Endothelial cell of umbilical vein (primary cell): ENCODE measurements at regions not wholly inside any gene's neighbourhood (a gene's known extent, or its start where the extent isn't known, plus 50 kb on each side); places are given as distances from the start of the nearest gene placed in this dataset.

Experiments
- BruUV-seq: library from RNA; stranded (reverse); fragments of 400-500 nt; replicated peaks from 2 replicates; lab custom pipeline; 2021; lab: Mats Ljungman, UMichigan
- CTCF ChIA-PET: fragments of 300-600, 350-600 bp; sonication (Branson Sonifier 250); formaldehyde crosslinking; loops from one replicate; lab custom pipeline; 2021; ENCODE audit warnings: antibody characterized with exemption, inconsistent platforms; lab: Charles Lee
- POLR2A ChIA-PET: fragments of 300-600, 350-600 bp; sonication (Branson Sonifier 250); formaldehyde crosslinking; loops from one replicate; lab custom pipeline; 2021; ENCODE audit warnings: antibody characterized with exemption, inconsistent platforms; lab: Charles Lee
- DNase-seq: peaks from one replicate; pipeline ENCODE4 v3.0.0-alpha.2; 2011; ENCODE audit warnings: low read depth, low spot score
- FAIRE-seq: peaks from 2 replicates; lab custom pipeline; 2011; peaks lifted over from hg19 to GRCh38; lab: Jason Lieb, UNC
- H2AFZ ChIP-seq: 2 replicates; pipeline ENCODE4 v1.6.0; 2012; ENCODE audit warnings: low read depth, low read length, control low read depth, inconsistent platforms
- H3K27ac ChIP-seq: 2 replicates; pipeline ENCODE4 v1.5.1; 2011; ENCODE audit warnings: low read depth, mild to moderate bottlenecking, control low read depth, low read length, moderate library complexity; ENCODE audit not compliant: insufficient read depth
- H3K27me3 ChIP-seq, 2 experiments: 2 replicates each; pipeline versions ENCODE4 v1.6.0 to v1.6.1; 2011; ENCODE audit warnings: low read length in 2 of 2, mixed read lengths in 1 of 2; ENCODE audit not compliant: control insufficient read depth in 2 of 2, insufficient read depth in 2 of 2
- H3K36me3 ChIP-seq, 2 experiments: 2 replicates in 1 of 2; 3 replicates in 1 of 2; pipeline ENCODE4 v1.5.1; 2011; ENCODE audit warnings: low read length in 2 of 2, mild to moderate bottlenecking in 1 of 2, moderate library complexity in 1 of 2; ENCODE audit not compliant: control insufficient read depth in 2 of 2, insufficient read depth in 2 of 2; ENCODE audit errors: extremely low read depth in 1 of 2
- H3K4me1 ChIP-seq: 3 replicates; pipeline ENCODE4 v1.5.1; 2011; ENCODE audit warnings: mild to moderate bottlenecking, low read length; ENCODE audit not compliant: control insufficient read depth, insufficient read depth; ENCODE audit errors: extremely low read depth
- H3K4me2 ChIP-seq: 2 replicates; pipeline ENCODE4 v1.6.1; 2011; ENCODE audit warnings: low read length, control low read depth, mixed read lengths; ENCODE audit not compliant: insufficient read depth
- H3K4me3 ChIP-seq, 3 experiments: fragments of 200-600 bp in 1 of 3; sonication (generic), shearing (Covaris generic) in 1 of 3; replicated peaks in 1 of 3; 2 replicates each; pipeline ENCODE4 v1.5.1; 2011 to 2016; ENCODE audit warnings: control low read depth in 3 of 3, low read length in 3 of 3, mild to moderate bottlenecking in 2 of 3, inconsistent platforms in 1 of 3, low read depth in 1 of 3, moderate library complexity in 1 of 3; ENCODE audit not compliant: insufficient read depth in 1 of 3
- H3K79me2 ChIP-seq: 2 replicates; pipeline ENCODE4 v1.6.0; 2012; ENCODE audit warnings: low read length, inconsistent platforms; ENCODE audit not compliant: control insufficient read depth, insufficient read depth
- H3K9ac ChIP-seq: replicated peaks from 2 replicates; pipeline ENCODE3; 2011; ENCODE audit warnings: low read length, control low read depth; ENCODE audit not compliant: insufficient read depth; ENCODE audit errors: extremely low read depth
- H3K9me1 ChIP-seq: replicated peaks from 3 replicates; pipeline ENCODE4 v1.6.0; 2011; ENCODE audit warnings: mild to moderate bottlenecking, low read length; ENCODE audit not compliant: control insufficient read depth, insufficient read depth; ENCODE audit errors: extremely low read depth
- H3K9me3 ChIP-seq: replicated peaks from 2 replicates; pipeline ENCODE4 v1.5.1; 2012; ENCODE audit warnings: low read length, inconsistent platforms; ENCODE audit not compliant: control insufficient read depth, insufficient read depth
- H4K20me1 ChIP-seq: replicated peaks from 2 replicates; pipeline ENCODE3; 2011; ENCODE audit warnings: mild to moderate bottlenecking, low read length; ENCODE audit not compliant: control insufficient read depth, insufficient read depth; ENCODE audit errors: extremely low read depth
- EZH2 ChIP-seq: IDR thresholded peaks from 2 replicates; pipeline ENCODE4 v1.6.1; 2012; ENCODE audit warnings: borderline replicate concordance, low read depth, mild to moderate bottlenecking, moderate library complexity, low read length, inconsistent platforms; ENCODE audit not compliant: severe bottlenecking
- FOS ChIP-seq: IDR thresholded peaks from 2 replicates; pipeline ENCODE4 v1.6.1; 2011; ENCODE audit warnings: mild to moderate bottlenecking, low read length, moderate library complexity, borderline replicate concordance; ENCODE audit not compliant: insufficient read depth
- GATA2 ChIP-seq: IDR thresholded peaks from 2 replicates; pipeline ENCODE4 v1.7.0; 2011; ENCODE audit warnings: low read depth, mild to moderate bottlenecking, moderate library complexity, mixed read lengths, low read length; ENCODE audit not compliant: insufficient read length, insufficient read depth
- JUN ChIP-seq: IDR thresholded peaks from 2 replicates; pipeline ENCODE4 v1.6.1; 2011; ENCODE audit warnings: borderline replicate concordance, low read depth; ENCODE audit not compliant: insufficient read length, insufficient read depth
- MYC ChIP-seq: IDR thresholded peaks from one replicate; pipeline ENCODE4 v1.6.1; 2011; ENCODE audit warnings: mild to moderate bottlenecking, low read depth, low read length
- POLR2A ChIP-seq: IDR thresholded peaks from 2 replicates; pipeline ENCODE4 v1.6.1; 2012; ENCODE audit warnings: low read depth, mild to moderate bottlenecking, control low read depth, low read length
- POLR2AphosphoS5 ChIP-seq: IDR thresholded peaks from 2 replicates; pipeline ENCODE4 v1.6.1; 2012; ENCODE audit warnings: low read depth, mild to moderate bottlenecking, control low read depth, low read length, moderate library complexity; ENCODE audit not compliant: insufficient read depth
- dilution Hi-C: fragments of 300-500 bp; cut with MboI; formaldehyde crosslinking; loops from one replicate; pipeline ENCODE4 v1.15.0; 2019; ENCODE audit warnings: low sequenced_read_pairs; ENCODE audit not compliant: extremely low pct_ligation_motif_present
- intact Hi-C: fragments of 100-400 bp; cut with micrococcal nuclease; formaldehyde crosslinking; loops from one replicate; pipeline ENCODE4 v1.10.0; 2022
- TF ChIP-seq, protein P1 (sequence below), 2 donors: IDR thresholded peaks; 1 replicate in 1 of 2; 2 replicates in 1 of 2; pipeline ENCODE4 v1.5.1; 2011; ENCODE audit warnings: low read length in 2 of 2, mild to moderate bottlenecking in 2 of 2, moderate library complexity in 2 of 2, control low read depth in 1 of 2, inconsistent platforms in 1 of 2, low read depth in 1 of 2; ENCODE audit not compliant: insufficient read depth in 1 of 2; ENCODE audit errors: extremely low read depth in 1 of 2
- TF ChIP-seq, protein P2 (sequence below): IDR thresholded peaks from 2 replicates; pipeline ENCODE4 v1.6.1; 2011; ENCODE audit not compliant: insufficient read depth, insufficient read length

DNA sequence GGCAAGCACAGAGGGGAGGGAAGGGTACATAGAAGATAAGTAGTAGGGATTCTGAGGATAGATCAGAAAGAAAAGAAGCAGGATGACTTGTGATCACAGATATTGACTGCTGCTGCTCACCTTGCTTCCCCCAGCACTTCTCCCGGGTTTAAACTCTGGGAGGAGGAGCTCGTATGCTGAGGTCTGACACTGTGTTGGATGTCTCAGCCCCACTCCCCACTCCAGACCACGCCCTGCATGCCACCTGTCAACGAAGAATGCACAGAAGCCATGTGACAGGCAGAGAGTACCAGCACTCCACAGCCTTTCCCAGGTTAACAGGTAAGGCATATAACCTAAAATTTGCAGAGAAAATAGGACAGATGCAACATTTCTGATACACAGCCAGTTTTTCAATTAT, 388.9 kb downstream of the TNS3 start:
- no peak overlapping the region for H3K9ac ChIP-seq
- H4K20me1 ChIP-seq = no peaks in the 10 kb centered on the region
- H3K9me3 ChIP-seq = no peaks in the 10 kb centered on the region
- intact Hi-C loops (no loop called here), dilution Hi-C loops (no loop called here)
- no peak overlapping the region for H3K27ac ChIP-seq
- H3K4me1 ChIP-seq = no peaks in the 10 kb centered on the region
- H3K36me3 ChIP-seq = no peaks in the 10 kb centered on the region
- DNase-seq (no peak), FAIRE-seq (no peak)
- POLR2A ChIA-PET = no interaction called here
- no peaks in the 10 kb centered on the region for H3K79me2 ChIP-seq
- no peaks in the 10 kb centered on the region for H3K9me1 ChIP-seq
- TF ChIP-seq GATA2 (no peak), POLR2AphosphoS5 (no peak), FOS (no peak), MYC (no peak), JUN (no peak), EZH2 (no peak), POLR2A (no peak)
- TF ChIP-seq, protein P1, sequence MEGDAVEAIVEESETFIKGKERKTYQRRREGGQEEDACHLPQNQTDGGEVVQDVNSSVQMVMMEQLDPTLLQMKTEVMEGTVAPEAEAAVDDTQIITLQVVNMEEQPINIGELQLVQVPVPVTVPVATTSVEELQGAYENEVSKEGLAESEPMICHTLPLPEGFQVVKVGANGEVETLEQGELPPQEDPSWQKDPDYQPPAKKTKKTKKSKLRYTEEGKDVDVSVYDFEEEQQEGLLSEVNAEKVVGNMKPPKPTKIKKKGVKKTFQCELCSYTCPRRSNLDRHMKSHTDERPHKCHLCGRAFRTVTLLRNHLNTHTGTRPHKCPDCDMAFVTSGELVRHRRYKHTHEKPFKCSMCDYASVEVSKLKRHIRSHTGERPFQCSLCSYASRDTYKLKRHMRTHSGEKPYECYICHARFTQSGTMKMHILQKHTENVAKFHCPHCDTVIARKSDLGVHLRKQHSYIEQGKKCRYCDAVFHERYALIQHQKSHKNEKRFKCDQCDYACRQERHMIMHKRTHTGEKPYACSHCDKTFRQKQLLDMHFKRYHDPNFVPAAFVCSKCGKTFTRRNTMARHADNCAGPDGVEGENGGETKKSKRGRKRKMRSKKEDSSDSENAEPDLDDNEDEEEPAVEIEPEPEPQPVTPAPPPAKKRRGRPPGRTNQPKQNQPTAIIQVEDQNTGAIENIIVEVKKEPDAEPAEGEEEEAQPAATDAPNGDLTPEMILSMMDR (IDR thresholded peaks at IDR 0.05; ENCODE audit: extremely low read depth in 1 of 2, insufficient read depth in 1 of 2, low read depth in 1 of 2, low read length in 2 of 2) = no peak
- TF ChIP-seq, protein P2, sequence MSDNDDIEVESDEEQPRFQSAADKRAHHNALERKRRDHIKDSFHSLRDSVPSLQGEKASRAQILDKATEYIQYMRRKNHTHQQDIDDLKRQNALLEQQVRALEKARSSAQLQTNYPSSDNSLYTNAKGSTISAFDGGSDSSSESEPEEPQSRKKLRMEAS = no peak
- no peak overlapping the region for H3K4me3 ChIP-seq
- CTCF ChIA-PET = no interaction called here
- no peak overlapping the region for H3K4me2 ChIP-seq
- H2AFZ ChIP-seq = no peak overlapping the region
- no TSS peak for BruUV-seq
- no peaks in the 10 kb centered on the region for H3K27me3 ChIP-seq
